Hepatocyte (in vitro differentiated cells): ENCODE measurements at regions not wholly inside any gene's neighbourhood (a gene's known extent, or its start where the extent isn't known, plus 50 kb on each side); places are given as distances from the start of the nearest gene placed in this dataset.

Source experiments
- EZH2 ChIP-seq: fragments of 200-600 bp; sonication (generic); IDR thresholded peaks from 2 replicates; pipeline ENCODE4 v1.6.1; 2016; ENCODE audit warnings: antibody characterized with exemption, mild to moderate bottlenecking, borderline replicate concordance
- EZH2phosphoT487 ChIP-seq: fragments of 200-600 bp; sonication (generic); IDR thresholded peaks from one replicate; pipeline ENCODE4 v1.6.1; 2018; ENCODE audit warnings: antibody characterized with exemption, mild to moderate bottlenecking, low read depth, moderate library complexity; ENCODE audit not compliant: unreplicated experiment, severe bottlenecking
- TF ChIP-seq, protein P1 (sequence below): fragments of 200-600 bp; sonication (generic); IDR thresholded peaks from 2 replicates; pipeline ENCODE4 v1.5.1; 2016; ENCODE audit warnings: antibody characterized with exemption, mild to moderate bottlenecking; ENCODE audit not compliant: poor library complexity

DNA sequence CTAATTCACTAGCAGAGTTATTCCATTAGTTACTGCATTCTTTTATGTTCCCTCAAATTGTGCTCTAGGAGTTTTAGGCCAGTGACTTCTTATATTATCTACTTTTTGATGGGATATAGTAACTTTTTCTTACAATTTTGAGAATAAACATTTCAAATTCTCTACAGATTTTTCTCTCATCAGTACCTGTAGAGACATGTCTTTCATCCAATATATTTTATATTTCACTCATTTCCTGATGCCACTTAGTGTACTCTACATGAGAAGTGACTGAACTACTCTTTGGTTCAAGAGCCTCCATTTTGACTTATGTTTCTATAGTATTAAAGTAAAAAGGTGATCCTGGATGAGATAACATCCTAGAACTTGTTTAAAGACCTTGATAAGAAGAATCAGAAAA, 108.5 kb downstream of the ELOVL4 start:
- TF ChIP-seq, protein P1, sequence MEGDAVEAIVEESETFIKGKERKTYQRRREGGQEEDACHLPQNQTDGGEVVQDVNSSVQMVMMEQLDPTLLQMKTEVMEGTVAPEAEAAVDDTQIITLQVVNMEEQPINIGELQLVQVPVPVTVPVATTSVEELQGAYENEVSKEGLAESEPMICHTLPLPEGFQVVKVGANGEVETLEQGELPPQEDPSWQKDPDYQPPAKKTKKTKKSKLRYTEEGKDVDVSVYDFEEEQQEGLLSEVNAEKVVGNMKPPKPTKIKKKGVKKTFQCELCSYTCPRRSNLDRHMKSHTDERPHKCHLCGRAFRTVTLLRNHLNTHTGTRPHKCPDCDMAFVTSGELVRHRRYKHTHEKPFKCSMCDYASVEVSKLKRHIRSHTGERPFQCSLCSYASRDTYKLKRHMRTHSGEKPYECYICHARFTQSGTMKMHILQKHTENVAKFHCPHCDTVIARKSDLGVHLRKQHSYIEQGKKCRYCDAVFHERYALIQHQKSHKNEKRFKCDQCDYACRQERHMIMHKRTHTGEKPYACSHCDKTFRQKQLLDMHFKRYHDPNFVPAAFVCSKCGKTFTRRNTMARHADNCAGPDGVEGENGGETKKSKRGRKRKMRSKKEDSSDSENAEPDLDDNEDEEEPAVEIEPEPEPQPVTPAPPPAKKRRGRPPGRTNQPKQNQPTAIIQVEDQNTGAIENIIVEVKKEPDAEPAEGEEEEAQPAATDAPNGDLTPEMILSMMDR: no peak
- TF ChIP-seq EZH2 (no peak), EZH2phosphoT487 (no peak)
